ENCODE measurements at regions not wholly inside any gene's neighbourhood (a gene's known extent, or its start where the extent isn't known, plus 50 kb on each side); places are given as distances from the start of the nearest gene placed in this dataset.

DNA sequence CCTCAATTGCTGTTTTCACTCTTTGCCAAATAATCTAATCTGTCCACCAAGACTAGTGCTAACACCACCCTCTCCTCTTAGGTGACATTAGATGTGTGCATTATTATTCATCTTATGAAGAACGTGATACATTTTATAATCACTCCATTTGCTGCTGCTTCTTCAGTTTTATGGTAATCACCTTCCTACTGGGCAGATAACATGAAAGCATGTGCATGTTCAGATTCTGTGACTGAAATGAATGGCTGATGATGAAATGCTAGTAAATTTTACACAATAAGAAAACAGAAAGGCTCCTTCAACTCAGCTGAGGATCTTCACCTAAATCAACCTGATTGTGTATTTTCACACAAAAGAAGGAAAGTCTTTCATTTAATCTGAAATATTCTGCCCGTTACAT is 577.6 kb downstream of the CSNK1G3 start:
- Mint-ChIP-seq H3K4me3 (no peak overlapping the region), H3K27ac (no peak overlapping the region), H3K9me3 (peaks cover under 1% of the 10 kb centered on the region), H3K4me1 (peaks cover 9% of the 10 kb centered on the region), H3K27me3 (ENCODE audit: low read depth) (no peaks in the 10 kb centered on the region), H3K36me3 (ENCODE audit: low read depth) (peaks cover under 1% of the 10 kb centered on the region)
- TF ChIP-seq, protein P1, sequence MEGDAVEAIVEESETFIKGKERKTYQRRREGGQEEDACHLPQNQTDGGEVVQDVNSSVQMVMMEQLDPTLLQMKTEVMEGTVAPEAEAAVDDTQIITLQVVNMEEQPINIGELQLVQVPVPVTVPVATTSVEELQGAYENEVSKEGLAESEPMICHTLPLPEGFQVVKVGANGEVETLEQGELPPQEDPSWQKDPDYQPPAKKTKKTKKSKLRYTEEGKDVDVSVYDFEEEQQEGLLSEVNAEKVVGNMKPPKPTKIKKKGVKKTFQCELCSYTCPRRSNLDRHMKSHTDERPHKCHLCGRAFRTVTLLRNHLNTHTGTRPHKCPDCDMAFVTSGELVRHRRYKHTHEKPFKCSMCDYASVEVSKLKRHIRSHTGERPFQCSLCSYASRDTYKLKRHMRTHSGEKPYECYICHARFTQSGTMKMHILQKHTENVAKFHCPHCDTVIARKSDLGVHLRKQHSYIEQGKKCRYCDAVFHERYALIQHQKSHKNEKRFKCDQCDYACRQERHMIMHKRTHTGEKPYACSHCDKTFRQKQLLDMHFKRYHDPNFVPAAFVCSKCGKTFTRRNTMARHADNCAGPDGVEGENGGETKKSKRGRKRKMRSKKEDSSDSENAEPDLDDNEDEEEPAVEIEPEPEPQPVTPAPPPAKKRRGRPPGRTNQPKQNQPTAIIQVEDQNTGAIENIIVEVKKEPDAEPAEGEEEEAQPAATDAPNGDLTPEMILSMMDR (IDR thresholded peaks at IDR 0.05; ENCODE audit: unreplicated experiment in 3 of 3) = no peak

GRCh38 chr5:124088289-124089032 is 576.5 kb downstream of the CSNK1G3 start:
- H3K9me3 Mint-ChIP-seq = no peaks in the 10 kb centered on the region
- H3K36me3 Mint-ChIP-seq (ENCODE audit: low read depth) = no peaks in the 10 kb centered on the region
- H3K4me3 Mint-ChIP-seq = peak overlapping the region in 2 of 3 experiments; percentile 4 to 20
- TF ChIP-seq, protein P1 (IDR thresholded peaks at IDR 0.05; ENCODE audit: unreplicated experiment in 3 of 3) = no peak
- peaks cover 9% of the 10 kb centered on the region for H3K4me1 Mint-ChIP-seq
- H3K27ac Mint-ChIP-seq = peak overlapping the region in 2 of 3 experiments; percentile 17 to 52
- H3K27me3 Mint-ChIP-seq (ENCODE audit: low read depth) = no peaks in the 10 kb centered on the region

- Mint-ChIP-seq H3K9me3 (no peaks in the 10 kb centered on the region), H3K27ac (no peak overlapping the region), H3K4me1 (peaks cover 9% of the 10 kb centered on the region), H3K36me3 (ENCODE audit: low read depth) (no peaks in the 10 kb centered on the region), H3K4me3 (no peak overlapping the region), H3K27me3 (ENCODE audit: low read depth) (no peaks in the 10 kb centered on the region)
- TF ChIP-seq, protein P1 (IDR thresholded peaks at IDR 0.05; ENCODE audit: unreplicated experiment in 3 of 3) = no peak
Measured at GRCh38 chr5:124087752-124088151, 575.8 kb downstream of the CSNK1G3 start.

DNA sequence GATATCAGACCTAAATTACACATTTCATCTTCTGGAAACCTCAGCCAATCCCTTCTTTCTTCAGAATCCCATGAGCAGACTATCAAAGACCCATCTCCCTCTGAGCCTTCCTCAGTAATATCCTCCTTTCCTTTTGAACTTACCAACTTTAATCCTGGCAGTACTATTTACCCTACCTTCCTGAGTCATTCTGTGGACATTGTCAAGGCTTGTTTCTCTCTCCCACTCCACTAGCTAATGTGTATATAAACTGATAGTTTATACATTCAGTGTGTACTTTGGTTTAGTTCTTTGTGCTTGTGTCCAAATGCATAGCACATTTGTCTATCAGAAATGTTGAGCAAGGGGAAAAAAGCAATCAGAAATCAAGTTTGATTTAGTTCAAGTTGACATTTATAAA is 568.3 kb downstream of the CSNK1G3 start:
- H3K4me3 Mint-ChIP-seq = no peak overlapping the region
- TF ChIP-seq, protein P1 (IDR thresholded peaks at IDR 0.05; ENCODE audit: unreplicated experiment in 3 of 3) = no peak
- no peaks in the 10 kb centered on the region for H3K36me3 Mint-ChIP-seq (ENCODE audit: low read depth)
- no peak overlapping the region for H3K27ac Mint-ChIP-seq
- no peaks in the 10 kb centered on the region for H3K27me3 Mint-ChIP-seq (ENCODE audit: low read depth)
- peaks cover 4% of the 10 kb centered on the region for H3K4me1 Mint-ChIP-seq
- peaks cover 5% of the 10 kb centered on the region for H3K9me3 Mint-ChIP-seq

GRCh38 chr5:124079062-124079461 is 567.1 kb downstream of the CSNK1G3 start:
- Mint-ChIP-seq H3K27me3 (ENCODE audit: low read depth) (no peaks in the 10 kb centered on the region), H3K27ac (no peak overlapping the region), H3K4me3 (no peak overlapping the region), H3K9me3 (peaks cover 5% of the 10 kb centered on the region), H3K36me3 (ENCODE audit: low read depth) (no peaks in the 10 kb centered on the region), H3K4me1 (peaks cover 4% of the 10 kb centered on the region)
- TF ChIP-seq, protein P1 (IDR thresholded peaks at IDR 0.05; ENCODE audit: unreplicated experiment in 3 of 3) = no peak

- H3K9me3 Mint-ChIP-seq = peaks cover 5% of the 10 kb centered on the region
- no peak overlapping the region for H3K27ac Mint-ChIP-seq
- TF ChIP-seq, protein P1 (IDR thresholded peaks at IDR 0.05; ENCODE audit: unreplicated experiment in 3 of 3) = no peak
- no peaks in the 10 kb centered on the region for H3K4me1 Mint-ChIP-seq
- no peaks in the 10 kb centered on the region for H3K36me3 Mint-ChIP-seq (ENCODE audit: low read depth)
- H3K4me3 Mint-ChIP-seq = no peak overlapping the region
- H3K27me3 Mint-ChIP-seq (ENCODE audit: low read depth) = no peaks in the 10 kb centered on the region
Measured at GRCh38 chr5:124074500-124074899, 562.5 kb downstream of the CSNK1G3 start.

Data from nephron (organoid).